NCI-H2107 treated with DMSO at 0.1 percent for 48 hours (cell line): ENCODE measurements at regions not wholly inside any gene's neighbourhood (a gene's known extent, or its start where the extent isn't known, plus 50 kb on each side); places are given as distances from the start of the nearest gene placed in this dataset.
"Not testable (repeated sequence)": the region's sequence is repeated elsewhere in the genome, so short reads cannot be mapped to it uniquely, and the experiment has no call there.

Source experiments
- DNase-seq: peaks from one replicate; lab custom pipeline; 2025; ENCODE audit not compliant: unreplicated experiment; lab: John Stamatoyannopoulos, UW

- not testable (repeated sequence) for DNase-seq
These were observed 129.6 kb downstream of the CRYBB2 start for GRCh38 chr22:25348996-25349395.

- DNase-seq: no peak
These were observed 131.1 kb downstream of the CRYBB2 start for GRCh38 chr22:25350551-25350971.

- no peak for DNase-seq
These were observed 132.3 kb downstream of the CRYBB2 start for GRCh38 chr22:25351631-25352293.

- no peak for DNase-seq
These were observed 132.8 kb downstream of the CRYBB2 start for GRCh38 chr22:25352294-25352680.

- no peak for DNase-seq
These were observed 134.3 kb downstream of the CRYBB2 start for GRCh38 chr22:25353516-25354445.

- no peak for DNase-seq
These were observed 135.0 kb downstream of the CRYBB2 start for GRCh38 chr22:25354456-25354855.

GRCh38 chr22:25357132-25357455 is 137.7 kb downstream of the CRYBB2 start:
- DNase-seq: no peak

GRCh38 chr22:25357606-25358420 is 138.4 kb downstream of the CRYBB2 start:
- DNase-seq: no peak

- DNase-seq: no peak
These were observed 139.2 kb downstream of the CRYBB2 start for GRCh38 chr22:25358421-25359170.

GRCh38 chr22:25359601-25360261 is 140.3 kb downstream of the CRYBB2 start:
- no peak for DNase-seq

- no peak for DNase-seq
These were observed 141.0 kb downstream of the CRYBB2 start for GRCh38 chr22:25360411-25360810.

GRCh38 chr22:25360891-25361645 is 141.6 kb downstream of the CRYBB2 start:
- no peak for DNase-seq

- no peak for DNase-seq
These were observed 142.4 kb downstream of the CRYBB2 start for GRCh38 chr22:25361899-25362214.

GRCh38 chr22:25362215-25362882 is 142.9 kb downstream of the CRYBB2 start:
- DNase-seq: no peak

GRCh38 chr22:25362883-25363240 is 143.4 kb downstream of the CRYBB2 start:
- no peak for DNase-seq

GRCh38 chr22:25363474-25363873 is 144.0 kb downstream of the CRYBB2 start:
- no peak for DNase-seq

- no peak for DNase-seq
These were observed 144.8 kb downstream of the CRYBB2 start for GRCh38 chr22:25364281-25364680.

- no peak for DNase-seq
These were observed 145.3 kb downstream of the CRYBB2 start for GRCh38 chr22:25364736-25365241.
